H9 (cell line): ENCODE measurements at regions not wholly inside any gene's neighbourhood (a gene's known extent, or its start where the extent isn't known, plus 50 kb on each side); places are given as distances from the start of the nearest gene placed in this dataset.

Source experiments
- DNase-seq: peaks from one replicate; pipeline ENCODE4 v3.0.0-alpha.2; 2017
- H2AFZ ChIP-seq: one replicate; pipeline ENCODE4 v1.6.1; 2013; ENCODE audit warnings: mild to moderate bottlenecking, low read length, control low read depth, moderate library complexity
- H2AK5ac ChIP-seq: 2 replicates; pipeline ENCODE4 v1.6.1; 2013; ENCODE audit warnings: low read length, control low read depth, mixed read lengths; ENCODE audit not compliant: insufficient read length
- H2BK120ac ChIP-seq: one replicate; pipeline ENCODE4 v1.6.1; 2013; ENCODE audit warnings: low read depth, mild to moderate bottlenecking, low read length, control low read depth, inconsistent platforms; ENCODE audit not compliant: poor library complexity, severe bottlenecking
- H2BK12ac ChIP-seq: 2 replicates; pipeline ENCODE4 v1.6.1; 2013; ENCODE audit warnings: low read length, control low read depth, mixed read lengths, low read depth; ENCODE audit not compliant: insufficient read length
- H2BK15ac ChIP-seq: 2 replicates; pipeline ENCODE4 v1.6.1; 2013; ENCODE audit warnings: low read depth, low read length, control low read depth
- H2BK20ac ChIP-seq: one replicate; pipeline ENCODE4 v1.6.1; 2013; ENCODE audit warnings: low read depth, mild to moderate bottlenecking, low read length, control low read depth, inconsistent platforms; ENCODE audit not compliant: poor library complexity, severe bottlenecking
- H2BK5ac ChIP-seq: 2 replicates; pipeline ENCODE4 v1.6.1; 2013; ENCODE audit warnings: low read length, control low read depth, mixed read lengths; ENCODE audit not compliant: insufficient read length
- H3K14ac ChIP-seq: 2 replicates; pipeline ENCODE4 v1.6.1; 2013; ENCODE audit warnings: low read length, control low read depth; ENCODE audit not compliant: insufficient read depth
- H3K18ac ChIP-seq: 2 replicates; pipeline ENCODE4 v1.6.1; 2013; ENCODE audit warnings: low read depth, mild to moderate bottlenecking, mixed read lengths, low read length, control low read depth; ENCODE audit not compliant: insufficient read length
- H3K23ac ChIP-seq: 2 replicates; pipeline ENCODE4 v1.6.1; 2013; ENCODE audit warnings: low read length, control low read depth, mixed read lengths, low read depth; ENCODE audit not compliant: insufficient read length
- H3K23me2 ChIP-seq: 2 replicates; pipeline ENCODE4 v1.6.1; 2013; ENCODE audit warnings: low read depth, mild to moderate bottlenecking, mixed read lengths, low read length, control low read depth; ENCODE audit not compliant: insufficient read length, poor library complexity, severe bottlenecking
- H3K27ac ChIP-seq: 2 replicates; pipeline ENCODE4 v1.5.1; 2013; ENCODE audit warnings: low read length, control low read depth, mixed read lengths, low read depth; ENCODE audit not compliant: insufficient read length
- H3K27me3 ChIP-seq: 2 replicates; pipeline ENCODE4 v1.6.1; 2013; ENCODE audit warnings: low read length, control low read depth, inconsistent platforms; ENCODE audit not compliant: insufficient read depth
- H3K4ac ChIP-seq: 2 replicates; pipeline ENCODE4 v1.6.1; 2013; ENCODE audit warnings: low read depth, mild to moderate bottlenecking, control low read depth, inconsistent platforms, low read length, moderate library complexity
- H3K4me1 ChIP-seq: 2 replicates; pipeline ENCODE4 v1.6.1; 2013; ENCODE audit warnings: low read length, control low read depth, inconsistent platforms; ENCODE audit not compliant: insufficient read depth
- H3K4me2 ChIP-seq: 2 replicates; pipeline ENCODE4 v1.6.1; 2013; ENCODE audit warnings: low read length, control low read depth, mixed read lengths; ENCODE audit not compliant: insufficient read length, insufficient read depth
- H3K56ac ChIP-seq: 2 replicates; pipeline ENCODE4 v1.6.1; 2013; ENCODE audit warnings: low read depth, mild to moderate bottlenecking, mixed read lengths, low read length, control low read depth; ENCODE audit not compliant: insufficient read length
- H3K79me1 ChIP-seq: 2 replicates; pipeline ENCODE4 v1.6.1; 2013; ENCODE audit warnings: low read depth, mild to moderate bottlenecking, moderate library complexity, low read length, control low read depth, inconsistent platforms; ENCODE audit not compliant: insufficient read depth, poor library complexity, severe bottlenecking
- H3K79me2 ChIP-seq: 2 replicates; pipeline ENCODE4 v1.6.1; 2013; ENCODE audit warnings: low read length, control low read depth, inconsistent platforms; ENCODE audit not compliant: insufficient read depth
- H3K9ac ChIP-seq: 2 replicates; pipeline ENCODE4 v1.6.1; 2013; ENCODE audit warnings: low read length, control low read depth, mixed read lengths; ENCODE audit not compliant: insufficient read length; ENCODE audit errors: extremely low read depth
- H3K9me3 ChIP-seq: one replicate; pipeline ENCODE4 v1.6.1; 2013; ENCODE audit warnings: low read depth, low read length, inconsistent platforms; ENCODE audit not compliant: control insufficient read depth
- H3T11ph ChIP-seq: one replicate; pipeline ENCODE4 v1.6.1; 2013; ENCODE audit warnings: mild to moderate bottlenecking, low read length, control low read depth, inconsistent platforms
- H4K20me1 ChIP-seq: one replicate; pipeline ENCODE4 v1.6.1; 2013; ENCODE audit not compliant: control insufficient read depth, insufficient read length, insufficient read depth
- H4K5ac ChIP-seq: 2 replicates; pipeline ENCODE4 v1.6.1; 2013; ENCODE audit warnings: low read depth, mild to moderate bottlenecking, mixed read lengths, low read length, control low read depth; ENCODE audit not compliant: insufficient read length
- H4K8ac ChIP-seq: replicated peaks from 2 replicates; pipeline ENCODE4 v1.6.1; 2013; ENCODE audit warnings: low read length, control low read depth, mixed read lengths, low read depth; ENCODE audit not compliant: insufficient read length
- H4K91ac ChIP-seq: 2 replicates; pipeline ENCODE4 v1.6.1; 2013; ENCODE audit warnings: low read depth, mild to moderate bottlenecking, moderate library complexity, mixed read lengths, low read length, control low read depth; ENCODE audit not compliant: insufficient read length
- H3K27ac Mint-ChIP-seq, 3 experiments: 2 replicates in 2 of 3; 3 replicates in 1 of 3; pipeline ENCODE4 v1.8.0; 2020 to 2021; ENCODE audit warnings: mixed read lengths in 3 of 3, mild to moderate bottlenecking in 1 of 3, moderate library complexity in 1 of 3
- H3K27me3 Mint-ChIP-seq: 2 replicates; pipeline ENCODE4 v1.8.0; 2021; ENCODE audit warnings: low read depth, mild to moderate bottlenecking, moderate library complexity, mixed read lengths
- H3K36me3 Mint-ChIP-seq, 3 experiments: 2 replicates in 2 of 3; 3 replicates in 1 of 3; pipeline ENCODE4 v1.8.0; 2020 to 2021; ENCODE audit warnings: low read depth in 3 of 3, mixed read lengths in 3 of 3; ENCODE audit not compliant: insufficient read depth in 1 of 3
- H3K4me1 Mint-ChIP-seq, 2 experiments: 2 replicates each; pipeline ENCODE4 v1.8.0; 2020; ENCODE audit warnings: mixed read lengths in 2 of 2
- H3K4me3 Mint-ChIP-seq, 2 experiments: 2 replicates in 1 of 2; 3 replicates in 1 of 2; pipeline ENCODE4 v1.8.0; 2020 to 2021; ENCODE audit warnings: mild to moderate bottlenecking in 2 of 2, mixed read lengths in 2 of 2, moderate library complexity in 1 of 2
- H3K9me3 Mint-ChIP-seq, 2 experiments: 2 replicates in 1 of 2; 3 replicates in 1 of 2; pipeline ENCODE4 v1.8.0; 2020; ENCODE audit warnings: mild to moderate bottlenecking in 2 of 2, mixed read lengths in 2 of 2, moderate library complexity in 1 of 2
- CTCF ChIP-seq: fragments of 200-600 bp; sonication (generic); conservative IDR thresholded peaks from 3 replicates; pipeline ENCODE4 v1.8.0; 2021; ENCODE audit warnings: antibody characterized with exemption, mild to moderate bottlenecking
- WGBS: extraction: QIAGEN DNeasy Blood & Tissue Kit; methylation state at CpG from one replicate; pipeline ENCODE4 v1.1.7; 2013; ENCODE audit warnings: missing lambda C conversion rate, low lambda C conversion rate, mixed read lengths; ENCODE audit not compliant: insufficient read length; ENCODE audit errors: extremely low coverage; 5-methylcytosine and 5-hydroxymethylcytosine counted together

GRCh38 chr13:85663856-85664255 is 135.4 kb downstream of the SLITRK6 start:
- no peak for DNase-seq
- H3K36me3 Mint-ChIP-seq: 0 out of 7 replicates have a peak, but pooled peaks cover 0 to 5% (median 0%) of the 10 kb centered on the region in 3 experiments
- no peaks in the 10 kb centered on the region for H4K20me1 ChIP-seq
- no peak overlapping the region for H2BK12ac ChIP-seq
- H4K91ac ChIP-seq: no peak overlapping the region
- H3K4me3 Mint-ChIP-seq: no peak overlapping the region
- no peaks in the 10 kb centered on the region for H3K23me2 ChIP-seq
- H4K5ac ChIP-seq: no peak overlapping the region
- no peaks in the 10 kb centered on the region for H3K27me3 ChIP-seq
- H2BK20ac ChIP-seq: no peak overlapping the region
- no peak overlapping the region for H3K18ac ChIP-seq
- no peak for TF ChIP-seq CTCF
- H2AFZ ChIP-seq: no peak overlapping the region
- no peaks in the 10 kb centered on the region; the same call in 1 of the 2 replicates for H3K27me3 Mint-ChIP-seq
- no peak overlapping the region for H2BK15ac ChIP-seq
- peaks cover 5% of the 10 kb centered on the region for H3K9me3 ChIP-seq
- H3K79me2 ChIP-seq: no peaks in the 10 kb centered on the region; the same call in 1 of the 2 replicates
- no peak overlapping the region for H3K4me2 ChIP-seq
- H2BK120ac ChIP-seq: no peak overlapping the region
- no peak overlapping the region for H3K9ac ChIP-seq
- H3K4me1 ChIP-seq: no peaks in the 10 kb centered on the region; the same call in 1 of the 2 replicates
- H3K27ac ChIP-seq: no peak overlapping the region
- H3K9me3 Mint-ChIP-seq: peaks cover 4 to 5% of the 10 kb centered on the region in 2 experiments; a peak in 2 of 5 replicates
- no peak overlapping the region for H3T11ph ChIP-seq
- no peak overlapping the region for H3K23ac ChIP-seq
- no peak overlapping the region for H3K56ac ChIP-seq
- no peak overlapping the region for H3K4ac ChIP-seq
- no peak overlapping the region; a peak in 1 of 7 replicates for H3K27ac Mint-ChIP-seq
- no peaks in the 10 kb centered on the region for H3K79me1 ChIP-seq
- peaks cover 26 to 27% of the 10 kb centered on the region in 2 experiments for H3K4me1 Mint-ChIP-seq
- no peak overlapping the region for H3K14ac ChIP-seq
- no CpG with 5 or more reads among the region's 1 CpG for WGBS
- H4K8ac ChIP-seq: no peak overlapping the region
- no peak overlapping the region for H2AK5ac ChIP-seq
- H2BK5ac ChIP-seq: no peak overlapping the region
